ENCODE measurements at regions not wholly inside any gene's neighbourhood (a gene's known extent, or its start where the extent isn't known, plus 50 kb on each side); places are given as distances from the start of the nearest gene placed in this dataset.
"Not testable (repeated sequence)": the region's sequence is repeated elsewhere in the genome, so short reads cannot be mapped to it uniquely, and the experiment has no call there.

DNA sequence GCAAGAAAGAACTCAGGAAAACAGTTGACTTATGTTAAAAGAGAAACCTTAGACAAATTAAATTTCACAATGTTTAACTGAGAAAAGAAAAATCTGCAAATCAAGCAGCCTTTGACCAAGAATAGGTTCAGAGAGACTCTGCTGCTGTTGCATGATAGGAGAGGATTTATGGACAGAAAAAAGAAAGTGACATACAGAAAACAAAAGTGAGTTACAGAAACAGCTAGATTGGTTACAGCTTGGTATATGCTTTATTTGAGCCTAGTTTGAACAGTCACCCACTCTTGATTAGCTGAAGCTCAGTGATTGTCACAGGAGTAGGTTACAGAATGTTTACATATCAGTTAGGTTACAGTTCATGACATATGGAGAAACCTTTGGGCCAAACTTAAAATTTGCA, 258.2 kb upstream of the SPOPL start:
- Mint-ChIP-seq H3K27me3 (no peaks in the 10 kb centered on the region), H3K27ac (no peak overlapping the region), H3K4me1 (ENCODE audit: low read depth) (no peaks in the 10 kb centered on the region), H3K36me3 (ENCODE audit: low read depth) (no peaks in the 10 kb centered on the region), H3K9me3 (peaks cover 3% of the 10 kb centered on the region), H3K4me3 (no peak overlapping the region)
- ChIA-PET CTCF (no interaction called here), POLR2A (no interaction called here)
- intact Hi-C loops (cut with micrococcal nuclease): no loop called here
- ATAC-seq (no peak), DNase-seq (no peak)
- TF ChIP-seq, protein P1, sequence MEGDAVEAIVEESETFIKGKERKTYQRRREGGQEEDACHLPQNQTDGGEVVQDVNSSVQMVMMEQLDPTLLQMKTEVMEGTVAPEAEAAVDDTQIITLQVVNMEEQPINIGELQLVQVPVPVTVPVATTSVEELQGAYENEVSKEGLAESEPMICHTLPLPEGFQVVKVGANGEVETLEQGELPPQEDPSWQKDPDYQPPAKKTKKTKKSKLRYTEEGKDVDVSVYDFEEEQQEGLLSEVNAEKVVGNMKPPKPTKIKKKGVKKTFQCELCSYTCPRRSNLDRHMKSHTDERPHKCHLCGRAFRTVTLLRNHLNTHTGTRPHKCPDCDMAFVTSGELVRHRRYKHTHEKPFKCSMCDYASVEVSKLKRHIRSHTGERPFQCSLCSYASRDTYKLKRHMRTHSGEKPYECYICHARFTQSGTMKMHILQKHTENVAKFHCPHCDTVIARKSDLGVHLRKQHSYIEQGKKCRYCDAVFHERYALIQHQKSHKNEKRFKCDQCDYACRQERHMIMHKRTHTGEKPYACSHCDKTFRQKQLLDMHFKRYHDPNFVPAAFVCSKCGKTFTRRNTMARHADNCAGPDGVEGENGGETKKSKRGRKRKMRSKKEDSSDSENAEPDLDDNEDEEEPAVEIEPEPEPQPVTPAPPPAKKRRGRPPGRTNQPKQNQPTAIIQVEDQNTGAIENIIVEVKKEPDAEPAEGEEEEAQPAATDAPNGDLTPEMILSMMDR (IDR thresholded peaks at IDR 0.05): no peak

DNA sequence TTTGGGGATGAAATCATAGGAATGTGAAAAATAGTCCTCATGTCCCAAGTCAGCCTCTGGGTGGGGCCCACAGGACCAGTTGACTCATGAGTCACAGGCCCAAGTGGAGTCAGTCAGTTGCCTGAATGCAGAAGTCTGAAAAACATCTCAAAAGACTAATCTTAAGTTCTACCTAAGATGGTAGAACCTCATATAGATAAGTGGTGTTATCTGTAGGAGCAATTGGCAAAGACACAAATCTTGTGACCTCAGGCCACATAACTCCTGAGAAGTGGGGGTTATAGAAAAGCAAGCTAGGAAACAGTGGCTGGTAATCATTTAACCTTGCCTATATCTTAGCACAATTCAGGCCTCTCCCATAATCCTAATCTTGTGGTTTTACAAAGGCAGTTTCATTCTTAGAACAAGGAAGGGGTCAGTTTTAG, 257.1 kb upstream of the SPOPL start:
- Mint-ChIP-seq H3K27ac (no peak overlapping the region), H3K4me1 (ENCODE audit: low read depth) (no peaks in the 10 kb centered on the region), H3K27me3 (no peaks in the 10 kb centered on the region), H3K4me3 (no peak overlapping the region), H3K36me3 (ENCODE audit: low read depth) (no peaks in the 10 kb centered on the region), H3K9me3 (peaks cover 3% of the 10 kb centered on the region)
- no peak for ATAC-seq
- TF ChIP-seq, protein P1 (IDR thresholded peaks at IDR 0.05): no peak
- no peak for DNase-seq
- CTCF ChIA-PET: no interaction called here
- POLR2A ChIA-PET: no interaction called here
- intact Hi-C loops (cut with micrococcal nuclease): no loop called here

DNA sequence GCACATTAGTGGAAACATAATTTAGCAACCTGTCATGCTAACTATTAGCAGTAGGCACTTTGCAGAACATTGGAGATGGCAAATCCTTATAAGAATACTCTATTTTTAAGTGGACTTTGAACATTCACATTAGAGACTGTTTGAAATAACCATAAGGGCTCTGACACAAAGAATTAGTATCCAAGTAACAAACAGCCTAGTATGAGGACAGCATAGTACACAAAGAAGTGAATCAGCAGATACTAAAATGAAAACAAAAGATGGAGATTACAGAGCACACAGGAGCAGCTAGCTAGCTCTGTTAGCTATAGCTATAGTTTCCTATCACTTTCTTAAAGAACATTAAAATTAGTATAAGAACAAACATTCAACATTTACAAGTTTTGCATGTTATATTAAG, 256.3 kb upstream of the SPOPL start:
- H3K27ac Mint-ChIP-seq: no peak overlapping the region
- intact Hi-C loops (cut with micrococcal nuclease): no loop called here
- no peaks in the 10 kb centered on the region for H3K4me1 Mint-ChIP-seq (ENCODE audit: low read depth)
- ATAC-seq (no peak), DNase-seq (no peak)
- H3K27me3 Mint-ChIP-seq: no peaks in the 10 kb centered on the region
- CTCF ChIA-PET: no interaction called here
- no peaks in the 10 kb centered on the region for H3K36me3 Mint-ChIP-seq (ENCODE audit: low read depth)
- POLR2A ChIA-PET: no interaction called here
- H3K9me3 Mint-ChIP-seq: peaks cover 5% of the 10 kb centered on the region
- TF ChIP-seq, protein P1 (IDR thresholded peaks at IDR 0.05): no peak
- no peak overlapping the region for H3K4me3 Mint-ChIP-seq

DNA sequence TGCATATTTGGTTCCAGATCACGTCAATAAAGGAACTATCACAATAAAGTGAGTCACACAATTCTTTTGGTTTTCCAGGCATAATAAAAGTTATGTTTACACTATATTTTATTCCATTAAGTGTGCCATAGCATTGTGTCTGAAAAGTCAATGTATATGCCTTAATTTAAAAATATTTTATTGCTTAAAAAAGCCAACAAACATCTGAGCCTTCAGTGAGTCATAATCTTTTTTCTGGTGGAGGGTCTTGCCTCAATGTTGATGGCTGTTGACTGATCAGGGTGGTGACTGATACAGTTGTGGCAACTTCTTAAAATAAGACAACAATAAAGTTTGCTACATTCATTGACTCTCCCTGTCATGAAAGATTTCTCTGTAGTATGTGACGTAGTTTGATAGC, 254.3 kb upstream of the SPOPL start:
- H3K27me3 Mint-ChIP-seq: no peaks in the 10 kb centered on the region
- no peak overlapping the region for H3K27ac Mint-ChIP-seq
- TF ChIP-seq, protein P1 (IDR thresholded peaks at IDR 0.05): no peak
- H3K4me3 Mint-ChIP-seq: no peak overlapping the region
- no peaks in the 10 kb centered on the region for H3K36me3 Mint-ChIP-seq (ENCODE audit: low read depth)
- CTCF ChIA-PET: no interaction called here
- ATAC-seq: no peak
- H3K9me3 Mint-ChIP-seq: peaks cover 5% of the 10 kb centered on the region
- intact Hi-C loops (cut with micrococcal nuclease): no loop called here
- POLR2A ChIA-PET: no interaction called here
- no peak for DNase-seq
- no peaks in the 10 kb centered on the region for H3K4me1 Mint-ChIP-seq (ENCODE audit: low read depth)

DNA sequence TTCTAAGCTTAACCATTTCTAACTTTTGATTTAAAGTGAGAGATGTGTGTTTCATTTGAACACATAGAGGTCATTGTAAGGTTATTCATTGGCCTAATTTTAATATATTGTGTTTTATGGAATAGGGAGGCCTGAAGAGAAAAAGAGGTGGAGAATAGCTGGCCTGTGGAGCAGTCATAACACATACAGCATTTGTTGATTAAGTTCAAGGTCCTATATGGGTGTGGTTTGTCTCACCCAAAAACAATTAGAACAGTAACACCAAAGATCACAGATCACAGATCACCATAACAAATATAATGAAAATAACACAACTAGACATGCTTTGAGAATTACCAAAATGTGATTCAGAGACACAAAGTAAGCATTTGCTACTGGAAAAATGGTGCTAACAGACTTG, 252.4 kb upstream of the SPOPL start:
- H3K4me3 Mint-ChIP-seq: no peak overlapping the region
- no peak for DNase-seq
- CTCF ChIA-PET: interaction anchor here (0.9 kb wide), 1 partner anchor 10 kb away, joined by 3 read pairs; no protein-coding TSS in a partner anchor
- POLR2A ChIA-PET: no interaction called here
- intact Hi-C loops (cut with micrococcal nuclease): no loop called here
- TF ChIP-seq, protein P1 (IDR thresholded peaks at IDR 0.05): no peak
- no peaks in the 10 kb centered on the region for H3K4me1 Mint-ChIP-seq (ENCODE audit: low read depth)
- no peaks in the 10 kb centered on the region for H3K36me3 Mint-ChIP-seq (ENCODE audit: low read depth)
- H3K27me3 Mint-ChIP-seq: no peaks in the 10 kb centered on the region
- ATAC-seq: no peak
- peaks cover 5% of the 10 kb centered on the region for H3K9me3 Mint-ChIP-seq
- H3K27ac Mint-ChIP-seq: no peak overlapping the region

DNA sequence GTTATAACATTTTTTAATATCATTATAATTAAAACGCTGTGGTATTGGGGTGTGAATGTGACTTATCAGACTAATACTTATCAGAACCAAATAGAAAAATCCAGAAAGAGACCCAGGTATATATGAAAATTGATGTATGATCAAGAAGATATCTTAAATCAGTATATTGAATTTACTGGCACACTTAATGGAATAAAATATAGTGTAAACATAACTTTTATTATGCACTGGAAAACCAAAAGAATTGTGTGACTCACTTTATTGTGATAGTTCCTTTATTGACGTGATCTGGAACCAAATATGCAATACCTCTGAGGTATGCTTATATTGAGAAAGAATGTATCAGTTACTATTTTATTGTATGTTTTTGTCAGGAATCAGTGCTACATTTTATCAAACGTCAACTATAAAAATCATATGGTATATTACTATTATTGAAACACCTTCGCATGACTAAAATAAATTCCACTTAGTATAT, 250.7 kb upstream of the SPOPL start:
- H3K4me3 Mint-ChIP-seq; H3K27me3 Mint-ChIP-seq; H3K27ac Mint-ChIP-seq; CTCF ChIA-PET; H3K9me3 Mint-ChIP-seq; DNase-seq; H3K36me3 Mint-ChIP-seq (ENCODE audit: low read depth); intact Hi-C loops (cut with micrococcal nuclease); H3K4me1 Mint-ChIP-seq (ENCODE audit: low read depth); POLR2A ChIA-PET; ATAC-seq: not testable (repeated sequence)
